HG03432 (cell line): ENCODE measurements at regions not wholly inside any gene's neighbourhood (a gene's known extent, or its start where the extent isn't known, plus 50 kb on each side); places are given as distances from the start of the nearest gene placed in this dataset.

Experiments used
- ATAC-seq: cut with Tn5 transposase; IDR thresholded peaks from one replicate; pipeline ENCODE4 v1.9.1; 2021; ENCODE audit warnings: mild to moderate bottlenecking, moderate library complexity; ENCODE audit not compliant: unreplicated experiment

- no peak for ATAC-seq
Measured at GRCh38 chr3:105923140-105923539, 54.3 kb upstream of the CBLB start.

- no peak for ATAC-seq
Measured at GRCh38 chr3:105927741-105928140, 58.9 kb upstream of the CBLB start.

GRCh38 chr3:105930733-105931132, 61.9 kb upstream of the CBLB start:
- no peak for ATAC-seq

- ATAC-seq: no peak
Measured at GRCh38 chr3:105931500-105931899, 62.7 kb upstream of the CBLB start.

- no peak for ATAC-seq
Measured at GRCh38 chr3:105933871-105934270, 65.1 kb upstream of the CBLB start.

- no peak for ATAC-seq
Measured at GRCh38 chr3:105938101-105938500, 69.3 kb upstream of the CBLB start.

- ATAC-seq: no peak
Measured at GRCh38 chr3:105938806-105939205, 70.0 kb upstream of the CBLB start.

- ATAC-seq: no peak
Measured at GRCh38 chr3:105944276-105944675, 75.5 kb upstream of the CBLB start.

- no peak for ATAC-seq
Measured at GRCh38 chr3:105944721-105945120, 75.9 kb upstream of the CBLB start.

GRCh38 chr3:105948101-105948500, 79.3 kb upstream of the CBLB start:
- ATAC-seq: no peak

- no peak for ATAC-seq
Measured at GRCh38 chr3:105950881-105951600, 82.2 kb upstream of the CBLB start.

- ATAC-seq: no peak
Measured at GRCh38 chr3:105953831-105954230, 85.0 kb upstream of the CBLB start.

GRCh38 chr3:105956306-105956705, 87.5 kb upstream of the CBLB start:
- ATAC-seq: no peak

GRCh38 chr3:105957722-105958121, 88.9 kb upstream of the CBLB start:
- ATAC-seq: no peak

- no peak for ATAC-seq
Measured at GRCh38 chr3:105958237-105959000, 89.6 kb upstream of the CBLB start.

GRCh38 chr3:105959851-105960250, 91.0 kb upstream of the CBLB start:
- no peak for ATAC-seq

- ATAC-seq: no peak
Measured at GRCh38 chr3:105960381-105960780, 91.6 kb upstream of the CBLB start.

- ATAC-seq: no peak
Measured at GRCh38 chr3:105963161-105963560, 94.3 kb upstream of the CBLB start.

- no peak for ATAC-seq
Measured at GRCh38 chr3:105965384-105965783, 96.6 kb upstream of the CBLB start.

GRCh38 chr3:105967117-105967516, 98.3 kb upstream of the CBLB start:
- ATAC-seq: no peak

GRCh38 chr3:105970283-105970682, 101.5 kb upstream of the CBLB start:
- ATAC-seq: no peak

GRCh38 chr3:105972069-105972468, 103.3 kb upstream of the CBLB start:
- no peak for ATAC-seq
